Activated naive CD8-positive, alpha-beta T cell (primary cell): ENCODE measurements at regions not wholly inside any gene's neighbourhood (a gene's known extent, or its start where the extent isn't known, plus 50 kb on each side); places are given as distances from the start of the nearest gene placed in this dataset.
"Not testable (repeated sequence)": the region's sequence is repeated elsewhere in the genome, so short reads cannot be mapped to it uniquely, and the experiment has no call there.

Experiments
- H3K27ac Mint-ChIP-seq: one replicate; pipeline ENCODE4 v1.8.0; 2021; ENCODE audit warnings: mixed read lengths
- H3K27me3 Mint-ChIP-seq: one replicate; pipeline ENCODE4 v1.8.0; 2021; ENCODE audit warnings: mixed read lengths
- H3K36me3 Mint-ChIP-seq: one replicate; pipeline ENCODE4 v1.8.0; 2021; ENCODE audit warnings: mixed read lengths
- H3K4me1 Mint-ChIP-seq: one replicate; pipeline ENCODE4 v1.8.0; 2021; ENCODE audit warnings: low read depth, mixed read lengths
- H3K4me3 Mint-ChIP-seq: one replicate; pipeline ENCODE4 v1.8.0; 2021; ENCODE audit warnings: mild to moderate bottlenecking, mixed read lengths
- H3K9me3 Mint-ChIP-seq: one replicate; pipeline ENCODE4 v1.8.0; 2021; ENCODE audit warnings: low read depth, mixed read lengths

- Mint-ChIP-seq H3K4me3 (no peak overlapping the region), H3K4me1 (no peaks in the 10 kb centered on the region), H3K27me3 (peaks cover 7% of the 10 kb centered on the region), H3K27ac (no peak overlapping the region), H3K9me3 (no peaks in the 10 kb centered on the region), H3K36me3 (no peaks in the 10 kb centered on the region)
Observed at GRCh38 chr5:108507631-108508030, 125.7 kb upstream of the FBXL17 start.

DNA sequence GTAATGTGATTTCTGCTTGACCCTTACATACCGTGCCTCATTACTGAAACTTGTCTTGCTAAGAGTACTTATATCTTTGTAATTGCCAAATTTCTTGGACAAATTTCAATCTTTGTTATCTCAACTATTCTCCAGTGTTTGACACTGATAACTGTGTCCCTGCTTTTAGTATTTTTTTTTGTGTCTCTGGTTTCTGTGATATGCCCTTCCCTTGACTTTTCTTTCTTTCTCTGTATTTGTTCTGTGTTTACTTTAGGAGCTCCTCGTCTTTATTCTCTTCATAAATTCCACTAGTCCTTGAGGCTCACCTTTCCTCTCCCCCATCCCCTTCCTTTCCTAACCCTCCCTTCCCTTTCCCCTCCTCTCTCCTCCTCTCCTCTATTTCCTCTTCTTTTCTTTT lies 123.7 kb upstream of the FBXL17 start:
- H3K36me3 Mint-ChIP-seq, result no peaks in the 10 kb centered on the region
- H3K9me3 Mint-ChIP-seq, result no peaks in the 10 kb centered on the region
- H3K4me3 Mint-ChIP-seq, result no peak overlapping the region
- H3K27ac Mint-ChIP-seq, result no peak overlapping the region
- H3K4me1 Mint-ChIP-seq, result no peaks in the 10 kb centered on the region
- peaks cover 5% of the 10 kb centered on the region for H3K27me3 Mint-ChIP-seq

- Mint-ChIP-seq H3K36me3 (no peaks in the 10 kb centered on the region), H3K27me3 (peaks cover 5% of the 10 kb centered on the region), H3K9me3 (peaks cover under 1% of the 10 kb centered on the region), H3K27ac (no peak overlapping the region), H3K4me1 (no peaks in the 10 kb centered on the region), H3K4me3 (no peak overlapping the region)
Observed at GRCh38 chr5:108504974-108505373, 123.1 kb upstream of the FBXL17 start.

- H3K9me3 Mint-ChIP-seq, result peaks cover 7% of the 10 kb centered on the region
- no peak overlapping the region for H3K4me3 Mint-ChIP-seq
- H3K27ac Mint-ChIP-seq, result no peak overlapping the region
- H3K27me3 Mint-ChIP-seq, result peaks cover 6% of the 10 kb centered on the region
- no peaks in the 10 kb centered on the region for H3K36me3 Mint-ChIP-seq
- no peaks in the 10 kb centered on the region for H3K4me1 Mint-ChIP-seq
Observed at GRCh38 chr5:108503986-108504385, 122.1 kb upstream of the FBXL17 start.

- H3K27me3 Mint-ChIP-seq, H3K9me3 Mint-ChIP-seq, H3K36me3 Mint-ChIP-seq, H3K27ac Mint-ChIP-seq, H3K4me3 Mint-ChIP-seq, H3K4me1 Mint-ChIP-seq: not testable (repeated sequence)
Observed at GRCh38 chr5:108495615-108496014, 113.7 kb upstream of the FBXL17 start.

- Mint-ChIP-seq H3K4me3 (no peak overlapping the region), H3K9me3 (peaks cover 7% of the 10 kb centered on the region), H3K4me1 (no peaks in the 10 kb centered on the region), H3K36me3 (no peaks in the 10 kb centered on the region), H3K27ac (no peak overlapping the region), H3K27me3 (peaks cover 12% of the 10 kb centered on the region)
Observed at GRCh38 chr5:108487951-108488350, 106.1 kb upstream of the FBXL17 start.

DNA sequence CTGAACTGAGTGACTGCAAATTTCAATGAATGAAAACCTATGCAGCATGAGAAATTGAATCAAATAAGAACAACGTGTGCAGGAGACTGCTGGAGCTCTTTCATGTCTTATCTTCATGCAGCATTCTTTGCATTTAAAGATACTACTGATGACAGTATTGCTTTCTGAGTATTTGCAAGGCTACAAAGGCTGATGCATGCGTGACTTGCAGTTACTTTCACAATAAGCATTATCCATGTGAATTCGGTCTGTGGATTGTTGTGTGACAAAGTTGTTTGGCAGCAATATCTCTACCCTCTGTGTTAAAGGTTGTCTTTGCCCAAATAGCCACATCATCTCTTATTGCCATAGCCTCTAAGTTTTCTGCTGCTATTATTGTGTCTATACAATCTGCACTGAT lies 102.1 kb upstream of the FBXL17 start:
- Mint-ChIP-seq H3K9me3 (no peaks in the 10 kb centered on the region), H3K27me3 (peaks cover 11% of the 10 kb centered on the region), H3K4me1 (no peaks in the 10 kb centered on the region), H3K4me3 (no peak overlapping the region), H3K27ac (no peak overlapping the region), H3K36me3 (no peaks in the 10 kb centered on the region)

DNA sequence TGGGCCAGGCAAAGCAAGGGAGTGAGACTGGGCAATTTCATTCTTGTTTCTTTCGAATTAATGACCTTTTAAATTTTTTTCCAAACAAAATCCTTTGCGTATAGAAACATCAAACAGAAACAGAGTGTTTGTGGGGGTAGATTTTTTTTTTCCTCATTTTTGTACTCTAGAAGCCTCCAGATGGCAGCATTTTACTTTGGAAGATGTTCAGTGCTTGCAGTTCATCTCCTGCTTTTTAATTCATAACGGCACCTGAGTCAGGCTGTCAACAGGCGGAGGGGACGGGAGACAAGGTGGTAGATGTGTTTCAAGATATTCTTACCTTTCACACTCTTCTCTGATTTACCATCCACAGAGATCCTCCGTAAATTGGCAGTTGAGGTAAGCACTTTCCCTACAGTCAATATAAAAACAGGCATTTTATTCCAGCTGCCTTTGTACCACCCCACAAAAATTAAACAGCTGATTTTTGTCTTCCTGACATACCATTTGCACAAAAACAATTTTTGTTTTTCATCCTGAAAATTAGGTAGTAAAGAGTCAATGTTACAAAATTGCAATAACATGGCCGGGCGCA lies 99.5 kb upstream of the FBXL17 start:
- Mint-ChIP-seq H3K9me3 (no peaks in the 10 kb centered on the region), H3K36me3 (no peaks in the 10 kb centered on the region), H3K27ac (no peak overlapping the region), H3K27me3 (peaks cover 4% of the 10 kb centered on the region), H3K4me3 (no peak overlapping the region), H3K4me1 (no peaks in the 10 kb centered on the region)

- Mint-ChIP-seq H3K36me3 (peaks cover 2% of the 10 kb centered on the region), H3K4me1 (no peaks in the 10 kb centered on the region)
Observed at GRCh38 chr5:108472237-108472636, 90.3 kb upstream of the FBXL17 start.

GRCh38 chr5:108467563-108467962 lies 85.7 kb upstream of the FBXL17 start:
- Mint-ChIP-seq H3K36me3 (peaks cover 2% of the 10 kb centered on the region), H3K9me3 (no peaks in the 10 kb centered on the region), H3K4me1 (no peaks in the 10 kb centered on the region), H3K27me3 (peaks cover 13% of the 10 kb centered on the region), H3K4me3 (no peak overlapping the region), H3K27ac (no peak overlapping the region)

More at GRCh38 chr5:108472237-108472636, 90.3 kb upstream of the FBXL17 start:
- H3K9me3 Mint-ChIP-seq, result no peaks in the 10 kb centered on the region
- H3K4me3 Mint-ChIP-seq, result no peak overlapping the region
- H3K27ac Mint-ChIP-seq, result no peak overlapping the region
- peaks cover 13% of the 10 kb centered on the region for H3K27me3 Mint-ChIP-seq

DNA sequence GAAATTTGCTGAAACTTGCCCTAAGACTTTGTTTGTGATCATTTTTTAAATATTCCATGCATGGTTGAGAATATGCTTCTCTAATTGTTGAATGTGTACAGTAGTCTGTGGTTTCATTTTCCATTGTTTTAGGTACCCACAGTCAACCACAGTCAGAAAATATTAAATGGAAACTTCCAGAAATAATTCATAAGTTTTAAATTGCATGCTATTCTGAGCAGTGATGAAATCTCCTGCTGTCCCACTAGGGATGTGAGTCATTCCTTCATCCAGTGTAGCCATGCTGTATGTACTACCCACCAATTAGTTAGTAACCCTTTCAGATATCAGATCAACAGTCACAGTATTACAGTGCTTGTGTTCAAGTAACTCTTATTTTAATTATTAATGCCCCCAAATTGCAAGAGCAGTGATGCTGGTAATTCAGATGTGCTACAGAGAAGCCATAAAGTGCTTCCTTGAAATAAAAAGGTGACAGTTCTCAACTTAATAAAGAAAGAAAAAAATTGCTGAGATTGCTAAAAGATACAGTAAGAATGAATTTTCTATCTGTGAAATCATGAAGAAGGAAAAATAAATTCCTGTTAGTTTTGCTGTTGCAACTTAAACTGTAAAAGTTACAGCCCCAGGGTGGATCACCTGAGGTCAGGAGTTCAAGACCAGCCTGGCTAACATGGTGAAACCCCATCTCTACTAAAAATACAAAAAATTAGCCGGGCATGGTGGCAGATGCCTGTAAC lies 79.9 kb upstream of the FBXL17 start:
- Mint-ChIP-seq H3K4me1 (no peaks in the 10 kb centered on the region), H3K27ac (no peak overlapping the region), H3K36me3 (no peaks in the 10 kb centered on the region), H3K27me3 (peaks cover 13% of the 10 kb centered on the region), H3K9me3 (no peaks in the 10 kb centered on the region), H3K4me3 (no peak overlapping the region)

DNA sequence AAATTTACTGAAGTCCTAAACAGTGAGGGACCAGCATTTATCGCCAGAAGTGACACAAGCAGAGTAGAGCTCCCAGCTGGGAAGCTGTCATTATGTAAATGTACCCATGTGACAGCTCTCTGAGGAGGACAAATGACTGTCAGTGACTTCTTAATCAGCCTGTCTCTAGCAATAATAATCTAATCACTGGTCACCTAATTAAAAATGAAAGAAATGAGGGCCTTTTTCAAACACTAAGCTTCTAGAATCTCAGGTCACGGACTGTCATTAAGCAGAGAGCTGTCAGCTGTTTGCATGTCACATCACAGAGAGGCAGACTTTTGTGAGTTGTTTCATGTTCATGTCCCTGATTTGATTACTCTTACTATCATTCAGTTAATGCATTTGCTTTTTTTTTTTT lies 77.9 kb upstream of the FBXL17 start:
- Mint-ChIP-seq H3K4me3 (no peak overlapping the region), H3K36me3 (no peaks in the 10 kb centered on the region), H3K4me1 (no peaks in the 10 kb centered on the region), H3K27me3 (peaks cover 11% of the 10 kb centered on the region), H3K9me3 (peaks cover 5% of the 10 kb centered on the region), H3K27ac (no peak overlapping the region)

DNA sequence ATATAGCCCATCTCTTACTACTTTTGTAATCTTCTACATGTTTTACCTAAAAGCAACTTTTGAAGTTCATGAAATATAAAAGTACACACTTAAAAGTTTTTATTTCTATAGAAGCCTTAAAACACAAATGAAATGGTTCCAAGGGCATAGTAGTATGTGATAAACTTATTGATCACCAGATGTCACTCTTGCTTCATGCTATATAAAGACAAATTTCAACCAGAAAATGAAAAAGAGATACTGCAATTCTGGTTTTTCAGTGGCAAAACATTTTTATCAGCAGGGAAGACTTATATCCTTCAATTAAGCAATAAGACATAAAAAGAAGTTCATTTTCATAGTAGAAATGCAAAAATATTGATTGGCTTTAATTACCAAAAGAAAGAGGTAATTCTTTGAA lies 69.4 kb upstream of the FBXL17 start:
- Mint-ChIP-seq H3K27me3 (no peaks in the 10 kb centered on the region), H3K36me3 (no peaks in the 10 kb centered on the region), H3K27ac (no peak overlapping the region), H3K9me3 (peaks cover 4% of the 10 kb centered on the region), H3K4me1 (no peaks in the 10 kb centered on the region), H3K4me3 (no peak overlapping the region)

DNA sequence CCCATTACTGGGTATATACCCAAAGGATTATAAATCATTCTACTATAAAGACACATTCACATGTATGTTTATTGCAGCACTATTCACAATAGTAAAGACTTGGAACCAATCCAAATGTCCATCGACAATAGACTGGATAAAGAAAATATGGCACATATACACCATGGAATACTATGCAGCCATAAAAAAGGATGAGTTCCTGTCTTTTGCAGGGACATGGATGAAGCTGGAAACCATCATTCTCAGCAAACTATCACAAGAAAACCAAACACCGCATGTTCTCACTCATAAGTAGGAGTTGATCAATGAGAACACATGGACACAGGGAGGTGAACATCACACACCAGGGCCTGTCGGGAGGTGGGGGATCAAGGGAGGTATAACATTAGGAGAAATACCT lies 62.2 kb upstream of the FBXL17 start:
- not testable (repeated sequence) for H3K4me3 Mint-ChIP-seq, H3K36me3 Mint-ChIP-seq, H3K9me3 Mint-ChIP-seq, H3K27ac Mint-ChIP-seq, H3K27me3 Mint-ChIP-seq, H3K4me1 Mint-ChIP-seq

GRCh38 chr5:108442063-108442651 lies 60.3 kb upstream of the FBXL17 start:
- not testable (repeated sequence) for H3K9me3 Mint-ChIP-seq, H3K27ac Mint-ChIP-seq, H3K4me1 Mint-ChIP-seq, H3K4me3 Mint-ChIP-seq, H3K36me3 Mint-ChIP-seq, H3K27me3 Mint-ChIP-seq

DNA sequence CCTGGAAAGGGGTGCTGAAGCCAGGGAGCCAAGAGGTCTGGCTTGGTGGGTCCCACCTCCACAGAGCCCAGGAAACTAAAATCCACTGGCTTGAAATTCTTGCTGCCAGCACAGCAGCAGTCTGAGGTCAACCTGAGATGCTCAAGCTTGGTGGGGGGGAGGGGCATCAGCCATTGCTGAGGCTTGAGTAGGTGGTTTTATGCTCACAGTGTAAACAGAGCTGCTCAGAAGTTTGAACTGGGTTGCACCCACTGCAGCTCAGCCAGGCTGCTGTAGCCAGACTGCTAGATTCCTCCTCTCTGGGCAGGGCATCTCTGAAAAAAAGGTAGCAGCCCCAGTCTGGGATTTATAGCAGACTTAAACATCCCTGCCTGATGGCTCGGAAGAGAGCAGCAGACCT lies 55.5 kb upstream of the FBXL17 start:
- Mint-ChIP-seq H3K9me3 (peaks cover 4% of the 10 kb centered on the region), H3K27me3 (peaks cover 7% of the 10 kb centered on the region), H3K27ac (no peak overlapping the region), H3K36me3 (no peaks in the 10 kb centered on the region), H3K4me1 (no peaks in the 10 kb centered on the region), H3K4me3 (no peak overlapping the region)
